ENCODE measurements at regions not wholly inside any gene's neighbourhood (a gene's known extent, or its start where the extent isn't known, plus 50 kb on each side); places are given as distances from the start of the nearest gene placed in this dataset.

GRCh38 chr2:228688007-228688645 is 506.6 kb upstream of the SPHKAP start:
- no peak overlapping the region for H3K4me3 ChIP-seq (ENCODE audit: low read depth, low read length)
- TF ChIP-seq CTCF (IDR thresholded peaks at IDR 0.05; ENCODE audit: borderline replicate concordance, insufficient read depth, low read depth, low read length): no peak

- no peak overlapping the region for H3K4me3 ChIP-seq (ENCODE audit: low read depth, low read length)
- no peak for TF ChIP-seq CTCF (IDR thresholded peaks at IDR 0.05; ENCODE audit: borderline replicate concordance, insufficient read depth, low read depth, low read length)
These were observed 500.5 kb upstream of the SPHKAP start for GRCh38 chr2:228681979-228682378.

- H3K4me3 ChIP-seq (ENCODE audit: low read depth, low read length): no peak overlapping the region
- no peak for TF ChIP-seq CTCF (IDR thresholded peaks at IDR 0.05; ENCODE audit: borderline replicate concordance, insufficient read depth, low read depth, low read length)
These were observed 499.9 kb upstream of the SPHKAP start for GRCh38 chr2:228681426-228681825.

GRCh38 chr2:228678110-228678509 is 496.6 kb upstream of the SPHKAP start:
- no peak overlapping the region for H3K4me3 ChIP-seq (ENCODE audit: low read depth, low read length)
- no peak for TF ChIP-seq CTCF (IDR thresholded peaks at IDR 0.05; ENCODE audit: borderline replicate concordance, insufficient read depth, low read depth, low read length)

- H3K4me3 ChIP-seq (ENCODE audit: low read depth, low read length): no peak overlapping the region
- no peak for TF ChIP-seq CTCF (IDR thresholded peaks at IDR 0.05; ENCODE audit: borderline replicate concordance, insufficient read depth, low read depth, low read length)
These were observed 494.2 kb upstream of the SPHKAP start for GRCh38 chr2:228675646-228676045.

GRCh38 chr2:228675091-228675490 is 493.6 kb upstream of the SPHKAP start:
- no peak overlapping the region for H3K4me3 ChIP-seq (ENCODE audit: low read depth, low read length)
- no peak for TF ChIP-seq CTCF (IDR thresholded peaks at IDR 0.05; ENCODE audit: borderline replicate concordance, insufficient read depth, low read depth, low read length)

GRCh38 chr2:228673876-228674554 is 492.5 kb upstream of the SPHKAP start:
- no peak for TF ChIP-seq CTCF (IDR thresholded peaks at IDR 0.05; ENCODE audit: borderline replicate concordance, insufficient read depth, low read depth, low read length)
- H3K4me3 ChIP-seq (ENCODE audit: low read depth, low read length): no peak overlapping the region

Measured in GM12875 (cell line).